Frontal cortex (tissue), 3 donors: ENCODE measurements at regions not wholly inside any gene's neighbourhood (a gene's known extent, or its start where the extent isn't known, plus 50 kb on each side); places are given as distances from the start of the nearest gene placed in this dataset.
A peak's percentile ranks its signal among the peaks of the same experiment; 100 is the strongest.

Experiments
- DNase-seq, 2 donors: peaks; one replicate each; pipeline ENCODE4 v3.0.0; 2012; ENCODE audit warnings: low spot score in 2 of 2
- FAIRE-seq: peaks from 2 replicates; lab custom pipeline; 2012; peaks lifted over from hg19 to GRCh38; lab: Jason Lieb, UNC
- donor health status: control.
- donor health status: control.
- donor health status: control.

DNA sequence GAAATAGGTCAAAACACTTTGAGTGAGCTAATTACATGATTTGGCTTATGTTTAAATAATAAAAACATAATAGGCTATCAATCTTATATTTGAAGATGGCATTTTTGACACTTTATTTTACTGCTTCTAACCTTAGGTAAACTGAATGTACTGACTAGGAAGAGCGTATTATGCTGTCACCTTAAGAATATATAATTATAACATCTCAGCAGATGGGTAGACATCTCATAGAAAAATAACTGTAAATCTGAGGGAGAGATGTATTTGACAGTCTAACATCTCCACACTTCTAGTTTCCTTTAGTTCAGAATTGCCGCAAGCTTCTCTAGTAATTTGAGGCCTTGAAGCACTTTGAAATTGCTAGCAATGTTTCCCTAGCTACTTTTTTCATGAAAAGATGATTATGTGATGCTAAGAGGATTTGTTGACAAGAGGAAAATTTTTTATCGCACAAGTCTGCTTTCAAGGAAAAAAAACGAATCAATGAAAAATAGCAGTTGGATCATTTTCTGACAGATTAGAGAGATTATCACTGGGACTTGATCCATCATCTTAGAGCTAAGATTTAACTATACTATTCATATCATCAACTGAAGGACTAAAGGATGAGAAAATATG is 238.2 kb upstream of the NAALADL2 start:
- FAIRE-seq (no peak), DNase-seq (no peak)

DNA sequence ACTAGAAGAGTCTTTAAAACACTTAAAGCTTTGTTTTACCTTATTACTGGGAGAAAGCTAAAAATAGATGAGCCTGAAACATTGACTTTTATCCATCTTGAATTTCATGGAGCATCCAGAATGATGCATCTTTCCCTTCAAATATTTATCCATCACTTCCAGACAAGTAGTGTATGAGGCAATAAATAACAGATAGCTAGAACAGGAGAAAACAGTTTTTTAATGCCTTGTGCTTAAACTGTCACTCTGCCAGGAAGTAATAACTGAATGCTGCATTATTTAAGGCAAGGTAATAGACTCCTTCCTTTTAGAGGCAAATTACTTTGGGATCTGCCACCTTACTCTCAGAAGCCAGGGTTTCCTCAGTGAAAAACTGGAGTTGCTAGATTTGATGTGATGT is 225.8 kb upstream of the NAALADL2 start:
- DNase-seq, result no peak
- FAIRE-seq, result no peak

DNA sequence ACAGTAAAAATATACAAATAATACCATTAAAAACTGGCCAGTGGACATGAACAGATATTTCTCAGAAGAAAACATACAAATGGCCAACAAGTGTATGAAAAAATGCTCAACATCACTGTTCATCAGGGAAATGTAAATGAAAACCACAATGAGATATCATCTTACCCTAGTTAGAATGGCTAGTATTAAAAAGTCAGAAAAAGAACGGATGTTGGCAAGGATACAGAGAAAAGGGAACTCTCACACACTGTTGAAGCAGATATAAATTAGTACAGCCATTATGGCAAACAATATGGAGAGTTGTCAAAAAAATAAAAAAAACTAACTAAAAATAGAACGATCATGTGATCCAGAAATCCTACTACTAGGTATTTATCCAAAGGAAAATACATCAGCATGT is 222.7 kb upstream of the NAALADL2 start:
- FAIRE-seq, result no peak
- no peak for DNase-seq

DNA sequence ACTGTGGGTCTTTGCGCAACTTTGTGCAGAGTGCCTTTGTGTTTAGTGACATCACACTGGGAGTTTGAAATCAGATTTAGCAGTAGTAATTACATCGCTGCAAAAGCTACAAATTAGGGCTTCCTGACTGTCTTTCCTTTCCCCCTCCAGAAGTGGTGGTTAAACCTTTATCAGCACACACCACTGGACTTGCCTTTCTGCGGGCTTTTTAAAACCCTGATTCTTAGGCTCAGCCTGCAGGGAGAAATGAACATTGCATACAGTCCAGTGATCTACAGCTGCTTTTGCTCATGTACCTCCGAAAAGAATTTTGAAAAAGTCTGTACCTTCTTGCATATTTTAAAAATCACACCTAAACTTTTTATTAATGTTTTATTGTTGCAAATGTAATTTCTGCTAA is 219.7 kb upstream of the NAALADL2 start:
- DNase-seq, result no peak
- no peak for FAIRE-seq

DNA sequence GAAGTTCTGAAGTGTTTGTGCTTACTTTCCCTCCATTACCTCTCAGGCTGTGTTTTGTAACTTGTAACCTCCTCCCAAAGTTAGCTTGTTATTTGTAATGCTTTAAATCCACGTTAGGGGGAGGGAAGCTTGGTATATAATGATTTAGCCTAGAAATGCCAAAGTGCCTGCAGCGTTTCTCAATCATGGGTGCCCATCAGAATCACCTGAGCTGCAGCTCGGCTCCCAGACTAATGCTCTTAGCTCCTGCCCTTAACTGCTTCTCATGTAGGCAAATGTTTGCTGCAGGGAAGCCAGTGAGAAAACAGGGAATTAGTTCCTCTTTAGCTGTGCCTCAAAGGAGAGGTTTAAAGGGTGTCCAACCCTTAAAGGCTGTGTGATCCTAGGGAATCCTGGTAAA is 219.2 kb upstream of the NAALADL2 start:
- no peak for DNase-seq
- FAIRE-seq, result no peak

DNA sequence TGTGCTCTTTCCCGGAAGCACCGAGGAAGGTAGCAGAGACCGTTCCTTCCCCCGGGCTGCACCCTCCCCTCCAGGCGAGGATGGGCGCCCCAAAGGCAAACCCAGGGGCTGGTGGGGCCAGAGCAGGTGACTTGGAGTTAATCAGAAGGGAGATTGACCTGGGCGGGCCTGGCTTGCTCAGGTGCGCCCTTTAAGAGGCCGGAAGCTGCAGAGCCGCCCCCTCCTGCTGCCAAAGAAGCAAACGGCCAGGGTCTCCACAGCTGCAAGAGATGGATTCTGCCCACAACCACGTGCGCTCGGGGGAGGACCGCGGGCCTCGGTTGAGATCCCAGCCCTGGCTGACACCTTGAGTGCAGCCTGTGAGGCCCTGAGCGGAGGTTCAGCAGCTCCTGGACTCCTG is 218.2 kb upstream of the NAALADL2 start:
- FAIRE-seq (no peak), DNase-seq (no peak)

DNA sequence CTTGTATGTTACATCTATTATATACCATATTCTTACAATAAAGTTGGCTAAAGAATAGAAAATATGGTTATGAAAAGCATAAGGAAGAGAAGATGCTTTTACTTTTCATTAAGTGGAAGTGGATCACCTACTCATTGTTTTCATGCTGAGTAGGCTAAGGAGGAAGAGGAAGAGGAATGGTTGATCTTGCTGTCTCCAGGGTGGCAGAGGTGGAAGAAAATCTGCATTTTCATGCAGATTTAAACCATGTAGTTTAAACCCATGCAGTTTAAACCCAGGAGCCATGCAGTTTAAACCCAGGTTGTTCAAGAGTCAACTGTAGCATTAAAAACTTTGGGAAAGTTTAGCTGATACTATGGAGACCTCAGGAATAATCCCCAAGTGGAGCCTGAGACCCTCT is 214.8 kb upstream of the NAALADL2 start:
- no peak for FAIRE-seq
- DNase-seq, result no peak

DNA sequence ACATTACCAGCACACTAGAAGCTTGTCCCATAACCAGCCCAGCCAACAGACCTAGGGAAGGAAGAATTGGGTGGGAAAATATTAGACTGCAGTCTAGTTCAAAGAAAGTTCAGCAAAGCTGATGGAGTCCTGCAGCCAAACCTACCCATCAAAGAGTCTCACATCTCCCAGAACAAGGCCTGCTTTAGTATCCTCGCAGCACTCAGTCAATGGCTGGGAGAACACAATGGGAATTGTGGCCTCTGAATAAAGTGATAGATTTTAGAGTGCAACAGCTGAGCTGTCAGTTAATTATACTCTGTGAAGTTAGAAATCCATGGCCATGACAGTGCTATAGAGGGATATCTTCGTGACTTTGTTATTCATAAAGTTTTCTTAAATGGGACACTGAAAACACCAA is 207.2 kb upstream of the NAALADL2 start:
- FAIRE-seq (peak; percentile 82), DNase-seq (peak; percentile 10 to 34)

DNA sequence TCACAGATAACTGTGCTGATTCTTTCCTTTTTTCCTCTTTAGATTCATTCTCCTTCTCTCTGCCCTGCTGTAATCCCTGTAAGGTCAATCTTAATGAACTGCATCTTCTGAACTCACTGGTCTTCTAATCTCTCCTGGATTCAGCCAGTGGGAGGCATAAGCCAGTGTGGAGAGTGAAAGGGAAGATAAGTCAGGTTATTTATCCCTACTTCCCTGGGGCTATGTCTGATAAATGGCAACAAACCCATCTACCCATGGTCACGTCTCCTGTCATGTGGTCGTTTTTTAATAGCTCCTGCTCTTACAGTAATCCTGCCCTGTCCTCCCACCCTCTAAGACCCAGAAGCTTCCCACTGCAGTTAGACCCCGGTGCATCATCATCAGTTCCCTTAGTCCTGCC is 199.6 kb upstream of the NAALADL2 start:
- FAIRE-seq (no peak), DNase-seq (no peak)

DNA sequence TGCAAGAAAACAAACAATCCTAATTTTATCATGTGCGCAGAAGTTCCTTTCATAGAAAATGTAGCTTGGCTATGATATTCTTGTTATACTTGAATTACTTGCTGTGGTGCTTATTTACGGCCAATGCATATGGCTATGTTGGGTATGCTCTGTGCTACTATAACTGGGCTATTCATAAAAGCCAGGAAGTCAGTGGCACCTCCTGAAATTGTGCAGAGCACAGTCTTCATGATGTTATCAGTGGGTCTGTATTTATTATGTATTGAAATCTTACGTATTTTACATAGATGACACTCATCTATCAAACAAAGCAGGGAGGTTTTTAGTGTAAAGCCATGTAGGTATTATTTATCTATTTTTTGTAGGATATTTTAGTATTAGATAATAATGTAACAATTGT is 196.5 kb upstream of the NAALADL2 start:
- FAIRE-seq (no peak), DNase-seq (no peak)

DNA sequence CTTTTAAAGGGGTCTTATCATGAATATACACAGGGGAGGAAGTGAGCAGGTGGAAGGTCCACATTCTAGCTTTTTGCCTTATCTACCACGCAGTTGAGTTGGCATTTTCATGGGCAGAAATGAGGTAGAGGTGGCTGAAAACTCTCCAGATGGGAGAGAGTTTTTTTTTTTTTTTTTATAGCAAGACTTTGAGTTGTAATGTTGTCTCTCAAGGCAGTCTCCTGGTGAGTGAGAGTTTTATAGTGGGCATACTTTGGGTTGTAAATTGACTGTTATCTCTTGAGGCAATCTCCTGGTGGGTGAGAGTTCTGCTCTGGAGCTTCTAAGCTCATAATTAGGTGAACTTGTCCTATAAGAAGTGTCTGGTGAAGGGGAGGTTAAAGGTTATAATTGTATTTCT is 191.7 kb upstream of the NAALADL2 start:
- no peak for DNase-seq
- FAIRE-seq, result no peak

DNA sequence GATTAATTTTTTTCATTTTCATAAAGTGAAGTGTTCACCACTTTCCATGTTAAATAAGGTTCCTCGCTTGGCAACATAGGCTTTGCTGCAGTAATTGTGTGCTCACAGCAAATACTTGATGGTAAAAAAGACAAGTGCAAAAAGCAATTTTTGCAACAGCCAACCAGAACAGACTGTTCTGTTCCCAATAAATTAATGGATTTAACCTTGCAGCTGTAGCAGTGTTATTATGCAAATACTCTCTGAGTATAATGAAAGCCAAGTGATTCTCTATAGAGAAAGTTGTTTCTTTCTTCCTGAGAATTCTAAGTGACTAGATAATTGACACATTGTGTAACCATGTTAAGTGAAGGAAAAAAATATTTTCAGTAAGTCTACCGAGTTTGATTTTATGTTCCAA is 183.7 kb upstream of the NAALADL2 start:
- no peak for FAIRE-seq
- no peak for DNase-seq

DNA sequence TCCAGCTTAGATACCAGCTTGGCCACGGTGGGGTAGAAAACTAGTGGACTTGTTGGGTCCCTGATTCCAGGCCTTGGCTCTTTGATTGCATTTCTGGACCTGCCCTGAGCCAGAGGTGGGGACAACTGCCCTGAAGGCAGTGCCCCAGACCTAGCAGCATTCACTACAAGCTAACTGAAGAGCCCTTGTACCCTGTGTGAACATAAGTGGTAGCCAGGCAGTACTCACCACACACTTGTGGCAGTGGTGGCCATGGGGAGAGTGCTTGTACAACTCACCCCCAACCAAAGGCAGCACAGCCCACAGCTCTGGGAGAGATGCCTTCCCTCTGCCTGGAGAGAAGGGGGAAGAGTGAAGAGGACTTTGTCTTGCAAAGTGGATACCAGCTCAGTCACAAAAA is 177.3 kb upstream of the NAALADL2 start:
- DNase-seq, result no peak

DNA sequence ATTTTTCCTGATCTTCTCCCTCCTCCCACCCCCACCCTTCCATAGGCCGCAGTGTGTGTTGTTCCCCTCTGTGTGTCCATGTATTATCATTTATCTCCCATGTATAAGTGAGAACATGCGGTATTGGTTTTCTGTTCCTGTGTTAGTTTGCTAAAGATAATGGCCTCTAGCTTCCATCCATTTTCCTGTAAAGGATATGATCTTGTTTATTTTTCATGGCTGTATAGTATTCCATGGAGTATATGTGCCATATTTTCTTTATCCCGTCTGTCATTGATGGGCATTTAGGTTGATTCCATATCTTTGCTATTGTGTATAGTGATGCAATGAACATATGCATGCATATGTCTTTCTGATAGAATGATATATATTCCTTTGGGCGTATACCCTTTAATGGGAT is 173.3 kb upstream of the NAALADL2 start:
- DNase-seq (no peak), FAIRE-seq (no peak)

More for the DNA sequence above, 177.3 kb upstream of the NAALADL2 start:
- no peak for FAIRE-seq

DNA sequence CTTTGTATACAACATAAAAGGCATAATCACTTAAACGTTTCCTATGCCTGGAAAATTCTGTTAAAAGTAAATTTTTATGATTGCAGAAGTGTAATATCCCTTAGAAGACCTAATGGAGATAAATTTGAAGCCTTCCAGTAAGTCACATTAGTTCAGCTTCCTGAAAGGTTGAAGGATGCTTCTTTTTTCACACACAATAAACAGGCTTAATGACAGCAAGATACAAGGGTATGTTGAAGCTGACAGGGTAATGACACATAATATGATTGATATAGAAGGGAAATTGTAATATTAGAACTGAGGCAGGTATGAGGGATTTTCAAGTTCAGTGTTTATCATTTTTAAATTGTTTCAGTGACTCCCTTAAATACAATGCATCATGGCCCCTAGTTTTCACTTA is 161.8 kb upstream of the NAALADL2 start:
- FAIRE-seq (no peak), DNase-seq (no peak)

DNA sequence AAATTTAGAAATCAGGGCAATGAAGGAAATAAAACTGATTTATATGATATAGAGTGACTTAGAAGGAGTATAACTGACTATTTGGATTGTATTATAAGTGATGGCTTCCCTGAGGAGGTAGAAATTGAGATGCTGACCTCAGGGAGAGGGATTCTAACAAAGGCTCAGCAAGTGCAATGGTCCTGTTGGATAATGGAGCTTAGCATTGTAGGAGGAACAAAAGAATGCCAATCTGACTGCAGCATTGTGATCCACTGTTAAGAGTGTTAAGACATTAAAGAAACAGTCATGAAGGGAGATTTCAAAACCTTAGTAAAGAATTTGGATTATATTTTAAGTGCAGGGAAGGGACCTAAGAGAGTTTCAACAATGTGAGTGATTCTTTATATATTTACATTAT is 158.4 kb upstream of the NAALADL2 start:
- FAIRE-seq (no peak), DNase-seq (no peak)

DNA sequence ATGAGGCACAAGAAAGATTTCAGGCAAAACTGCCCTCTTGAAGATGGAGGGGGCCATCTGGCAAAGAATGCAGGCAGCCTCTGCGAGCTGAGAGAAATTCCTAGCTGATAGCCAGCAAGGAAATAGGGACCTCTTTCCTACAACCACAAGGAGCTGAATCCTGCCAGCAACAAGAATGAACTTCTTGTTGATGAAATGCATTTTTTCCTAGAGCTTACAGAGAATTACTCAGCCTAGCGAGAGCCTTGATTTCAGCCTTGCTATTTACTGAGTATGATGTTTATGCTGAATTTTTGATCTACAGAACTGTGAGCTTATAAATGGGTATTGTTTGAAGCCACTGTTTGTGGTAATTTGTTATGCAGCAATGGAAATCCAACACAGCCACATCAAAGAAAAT is 148.5 kb upstream of the NAALADL2 start:
- FAIRE-seq (no peak), DNase-seq (no peak)

DNA sequence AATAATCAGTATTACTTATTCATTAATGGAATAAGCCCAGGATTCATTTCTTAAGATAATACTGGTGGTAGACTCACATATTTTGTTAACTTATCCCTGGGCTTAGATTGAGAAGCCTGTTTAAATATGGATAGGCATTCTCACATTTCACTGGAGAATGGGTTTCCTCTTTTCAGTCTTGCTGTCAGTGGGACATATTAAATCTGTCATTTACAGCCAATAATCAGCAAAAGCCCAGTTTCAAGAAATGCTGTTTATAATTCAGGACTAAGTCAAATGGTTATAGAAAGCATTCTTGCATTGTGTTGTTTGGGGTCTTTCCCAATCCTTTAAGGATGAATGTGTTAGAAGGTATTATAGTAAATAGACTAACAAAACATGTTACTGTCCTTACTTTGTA is 143.7 kb upstream of the NAALADL2 start:
- no peak for DNase-seq
- no peak for FAIRE-seq

DNA sequence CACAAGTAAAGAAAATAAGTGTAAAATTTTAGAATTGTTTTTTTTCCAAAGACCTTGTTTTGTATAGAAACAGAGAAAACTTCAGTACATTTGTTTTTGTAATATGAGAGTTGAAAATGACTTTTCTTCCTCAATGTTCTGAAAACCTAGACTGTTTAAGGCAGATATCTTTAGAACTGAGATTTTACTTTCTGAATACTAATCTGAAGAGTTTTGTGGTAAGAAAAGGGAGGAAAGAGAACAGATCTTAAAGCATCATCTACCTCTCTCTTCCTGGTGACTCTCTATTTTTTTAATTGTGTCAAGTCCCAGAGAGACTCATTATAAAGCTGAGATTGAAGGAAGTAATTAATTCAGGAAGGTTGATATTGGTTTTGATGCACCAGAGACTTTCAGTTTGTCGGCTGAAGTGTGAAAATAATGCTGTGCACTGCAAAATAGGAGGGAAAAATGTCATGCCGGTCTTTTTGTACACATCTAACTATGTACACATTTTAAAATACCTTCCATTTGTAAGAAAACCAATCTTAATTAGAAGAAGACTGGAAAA is 142.1 kb upstream of the NAALADL2 start:
- no peak for DNase-seq
- FAIRE-seq, result no peak

DNA sequence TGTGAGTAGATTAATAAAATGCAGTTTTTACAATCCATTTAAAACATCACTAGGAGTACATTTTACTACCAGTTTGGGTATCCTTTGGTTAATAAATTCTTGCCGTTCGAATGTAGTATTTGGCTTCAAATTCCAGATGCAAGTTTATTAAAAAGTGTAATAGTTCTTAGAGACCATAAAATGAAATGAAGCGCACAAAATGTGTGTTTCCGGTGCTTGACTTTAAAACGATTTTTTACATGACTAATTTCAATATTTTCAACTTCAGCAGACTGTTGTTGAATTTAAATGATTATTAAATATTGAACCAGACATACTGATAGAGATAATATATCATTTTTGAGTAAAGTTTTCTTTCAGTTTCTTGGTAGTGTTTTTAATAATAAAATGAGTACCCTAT is 138.4 kb upstream of the NAALADL2 start:
- FAIRE-seq, result no peak
- DNase-seq, result no peak

DNA sequence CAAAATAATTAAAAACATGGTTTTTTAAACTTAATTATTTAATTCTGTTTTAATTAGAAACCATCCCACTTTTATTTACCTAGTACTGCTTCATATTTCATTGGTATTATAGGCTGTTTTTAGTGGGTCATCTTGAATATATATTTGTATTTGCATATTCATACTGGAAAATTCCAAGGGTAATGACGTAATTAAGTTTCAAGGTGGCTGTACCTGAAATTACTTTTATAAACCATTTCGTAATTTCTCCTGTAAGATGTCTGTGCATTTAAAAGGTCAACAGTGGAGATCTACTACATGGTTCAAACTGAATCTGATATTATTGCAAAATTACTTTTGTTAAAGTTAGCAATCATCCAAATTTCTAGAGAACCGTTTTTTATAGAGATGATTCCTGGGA is 133.8 kb upstream of the NAALADL2 start:
- no peak for DNase-seq
- no peak for FAIRE-seq

DNA sequence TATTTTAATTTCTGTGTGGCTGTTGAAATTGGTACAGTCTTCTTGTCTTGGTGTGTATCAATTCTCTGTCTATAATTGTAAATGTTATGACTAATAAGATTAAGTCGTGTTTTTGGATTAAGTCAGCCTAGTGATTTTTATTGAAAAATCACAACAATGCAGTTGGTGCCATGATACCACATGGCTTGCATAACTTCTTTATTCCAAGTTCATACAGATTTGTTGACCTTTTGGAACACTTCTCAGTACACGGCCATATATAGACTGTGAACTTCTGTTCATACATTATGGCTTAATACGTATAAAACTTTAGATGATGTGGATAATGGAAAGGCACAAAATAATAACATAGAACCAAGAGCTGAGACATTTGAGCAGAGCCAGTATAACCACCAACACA is 121.2 kb upstream of the NAALADL2 start:
- FAIRE-seq, result no peak
- DNase-seq, result no peak
